ENCODE measurements at regions not wholly inside any gene's neighbourhood (a gene's known extent, or its start where the extent isn't known, plus 50 kb on each side); places are given as distances from the start of the nearest gene placed in this dataset.

DNA sequence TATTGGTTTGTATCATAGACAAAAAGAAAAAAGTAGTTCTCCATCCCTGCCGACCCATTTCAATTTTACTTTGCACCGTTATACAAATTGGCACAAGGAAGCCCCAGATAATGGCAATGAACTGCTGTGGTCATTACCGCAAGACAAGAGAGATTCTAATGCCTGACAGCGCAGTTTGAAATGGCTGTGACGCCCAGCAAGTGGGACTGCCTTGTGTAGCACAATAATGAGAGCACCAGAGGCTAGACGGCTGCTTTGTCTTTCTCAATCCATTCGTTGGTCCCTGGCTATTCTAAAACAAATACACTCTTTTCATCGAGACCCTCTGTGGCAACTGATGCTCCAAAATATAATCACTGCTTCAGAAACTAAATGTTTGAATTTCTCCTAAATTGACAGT, 192.4 kb upstream of the NEIL3 start:
- no peak for DNase-seq

DNA sequence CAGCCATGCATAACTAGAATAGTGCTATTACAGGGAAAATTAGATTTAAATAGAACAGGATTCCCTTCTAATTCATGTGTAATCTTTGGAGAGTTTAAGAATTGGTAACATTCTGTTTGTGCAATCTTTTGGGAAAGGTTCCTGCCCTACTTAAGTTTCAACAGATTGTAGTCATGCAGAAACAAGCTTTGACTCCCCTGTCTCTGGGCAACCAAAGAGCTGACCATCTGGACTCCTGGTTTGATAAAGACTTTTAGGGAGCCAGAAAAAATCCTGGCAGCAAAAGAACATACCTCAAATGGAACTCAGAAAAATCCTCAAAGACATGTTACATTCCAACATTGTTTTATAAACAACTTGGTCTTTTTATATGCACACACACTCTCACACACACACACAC, 191.1 kb upstream of the NEIL3 start:
- no peak for DNase-seq

DNA sequence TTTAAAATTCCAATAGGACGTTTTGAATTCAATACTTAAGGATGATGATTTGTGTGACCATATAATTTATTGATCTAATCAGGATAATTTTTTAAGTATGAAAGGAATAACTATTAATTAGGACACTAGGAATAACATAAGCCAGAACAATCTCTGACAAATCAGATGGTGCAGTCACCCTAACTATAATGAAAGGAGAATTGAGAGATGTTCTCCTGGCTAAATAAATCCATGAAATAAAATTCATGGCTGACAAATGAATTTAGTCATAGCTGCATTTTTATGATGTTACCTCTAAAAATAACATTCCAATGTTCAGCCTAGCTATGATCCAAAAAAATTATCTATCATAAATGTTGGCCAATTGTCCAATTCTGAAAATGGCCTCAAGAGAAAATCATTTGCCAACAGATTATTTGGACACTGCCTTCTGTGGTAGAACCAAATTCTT, 190.6 kb upstream of the NEIL3 start:
- DNase-seq: no peak

DNA sequence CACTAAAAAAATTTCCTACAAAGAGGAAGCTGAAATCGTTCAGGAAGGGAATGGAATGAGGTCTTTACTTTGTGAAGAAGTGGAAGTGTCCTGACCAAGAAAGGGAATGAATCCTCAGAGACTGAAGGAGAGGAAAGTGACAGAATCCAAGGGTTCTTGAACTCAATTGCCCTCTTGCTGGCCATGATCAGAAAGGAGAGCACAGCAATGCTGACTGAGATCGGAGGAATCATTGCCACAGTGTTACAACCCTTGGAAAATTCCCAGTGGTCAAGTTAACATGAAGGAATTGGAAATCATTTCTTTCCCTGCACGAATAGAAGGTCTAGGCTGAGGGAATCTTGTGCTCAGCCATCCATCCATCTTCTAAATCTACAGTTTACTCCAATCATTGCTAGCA, 190.0 kb upstream of the NEIL3 start:
- DNase-seq: no peak

DNA sequence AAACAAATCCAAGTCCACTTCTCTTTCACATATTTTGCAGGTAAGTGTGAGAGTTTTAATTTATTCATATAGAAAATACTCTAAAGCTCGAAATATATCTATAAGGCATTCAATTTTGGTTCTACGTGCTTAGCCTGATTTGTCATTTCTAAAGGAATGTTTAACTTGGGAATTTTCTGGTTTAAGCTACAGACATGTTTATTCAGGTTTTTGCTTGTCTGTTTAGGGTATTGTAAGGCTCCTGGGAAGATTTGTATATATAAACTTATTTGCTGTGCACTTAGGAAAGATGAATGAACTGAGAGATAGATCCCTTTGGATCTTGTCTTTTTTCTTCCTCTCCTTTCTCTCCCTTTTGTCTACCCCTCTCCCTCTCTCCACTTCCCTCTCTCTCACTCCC, 185.9 kb upstream of the NEIL3 start:
- no peak for DNase-seq

DNA sequence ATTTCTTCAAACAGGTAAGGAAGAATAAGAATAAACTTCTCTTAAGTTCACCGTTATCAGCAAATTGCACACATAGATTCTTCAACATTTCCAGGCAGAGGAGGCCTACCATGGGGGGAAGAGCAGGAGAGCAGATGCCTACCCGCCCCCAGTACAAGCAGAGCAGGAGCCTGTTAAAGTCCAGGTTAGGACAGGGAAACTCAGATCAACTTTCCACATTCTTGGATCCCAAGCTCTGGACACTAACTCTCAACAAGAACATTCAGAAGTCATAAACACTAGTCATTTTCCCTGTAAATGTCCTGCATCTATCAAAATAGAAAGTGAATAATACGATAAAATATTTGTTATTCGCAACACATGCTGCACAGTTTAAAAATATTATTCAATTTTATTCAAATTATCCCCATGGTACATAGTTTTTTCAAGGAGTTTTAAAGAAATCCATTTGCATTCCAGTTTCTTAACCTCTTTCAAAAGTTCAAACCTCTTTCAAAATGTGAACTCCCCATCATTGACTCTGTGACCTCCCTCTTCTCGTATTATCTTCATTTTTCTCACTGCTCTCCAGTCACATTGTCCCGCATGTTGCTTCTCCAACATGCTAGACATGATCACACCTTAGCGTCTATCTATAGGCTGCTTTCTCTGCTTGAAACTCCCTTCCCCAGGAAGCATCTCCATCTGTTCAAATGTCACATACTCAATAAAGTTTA, 185.2 kb upstream of the NEIL3 start:
- no peak for DNase-seq

DNA sequence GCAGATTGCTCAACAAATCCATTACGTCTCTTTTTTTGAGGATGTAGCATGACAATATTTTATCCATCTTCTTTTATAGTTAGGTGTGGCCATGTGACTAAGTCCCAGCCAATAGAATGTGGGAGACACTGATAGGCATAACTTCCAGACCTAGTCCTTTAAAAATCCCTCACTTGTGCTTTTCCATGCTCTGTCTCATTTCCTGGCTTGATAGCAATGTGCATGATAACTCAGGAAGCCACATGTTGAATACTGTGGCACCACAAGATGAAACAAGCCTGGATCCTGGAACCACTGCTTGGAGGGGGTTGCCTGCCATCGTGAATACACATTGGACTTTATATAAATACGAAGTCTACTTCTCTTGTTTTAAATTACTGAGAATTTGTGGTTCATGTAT, 184.0 kb upstream of the NEIL3 start:
- DNase-seq: no peak

DNA sequence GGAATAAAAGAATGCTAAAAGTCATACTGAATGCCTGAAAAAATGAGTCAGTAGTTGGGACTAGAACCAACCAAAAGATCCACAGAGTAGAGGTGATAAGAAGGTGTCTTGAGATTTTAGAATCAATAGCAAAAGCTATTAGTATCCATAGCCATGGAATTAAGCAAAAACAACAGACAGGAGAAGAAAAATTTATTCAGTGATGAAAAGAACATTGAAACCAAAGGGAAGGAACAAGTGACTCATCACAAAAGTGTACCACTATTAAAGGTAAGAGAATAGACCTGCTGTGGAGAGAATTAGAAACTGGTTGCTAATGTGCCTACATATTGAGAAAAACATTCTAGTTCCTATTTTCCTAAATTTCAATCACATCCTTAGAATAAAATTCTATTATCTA, 182.0 kb upstream of the NEIL3 start:
- DNase-seq: no peak

DNA sequence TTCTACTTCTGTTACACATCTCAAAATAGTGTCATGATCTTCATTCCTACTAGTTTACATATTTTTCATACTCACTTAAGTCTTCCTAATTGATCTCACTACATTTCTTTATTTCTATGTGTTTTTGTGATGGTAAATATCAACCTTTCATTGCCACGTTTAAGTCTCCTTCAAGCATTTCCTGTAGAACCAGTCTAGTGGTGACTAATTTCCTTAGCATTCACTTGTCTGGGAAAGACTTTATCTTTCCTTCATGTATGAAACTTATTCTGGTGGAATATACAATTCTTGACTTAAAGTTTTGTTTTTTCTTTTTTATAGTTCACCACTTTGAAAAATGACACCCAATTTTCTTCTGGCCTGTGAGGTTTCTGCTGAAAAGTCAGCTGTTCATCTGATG, 181.4 kb upstream of the NEIL3 start:
- DNase-seq: no peak

DNA sequence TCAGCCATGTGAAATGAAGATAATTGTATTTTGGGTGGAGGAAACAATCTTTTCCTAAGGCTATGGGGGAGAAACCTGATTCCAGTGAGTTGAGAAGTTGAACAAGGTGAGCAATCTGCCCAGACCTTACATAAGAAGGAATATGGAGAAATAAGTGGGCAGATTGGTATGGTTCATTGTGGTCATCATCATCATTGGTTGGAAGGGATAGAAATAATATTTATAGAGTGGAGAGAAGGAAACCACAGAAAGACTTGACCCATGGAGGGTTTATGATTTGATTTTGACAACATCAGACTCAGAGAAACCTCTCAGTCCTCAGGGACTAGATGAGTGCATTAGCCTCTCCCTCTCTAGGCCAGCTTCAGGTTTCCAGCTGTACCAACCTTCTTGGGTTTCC, 177.9 kb upstream of the NEIL3 start:
- no peak for DNase-seq

DNA sequence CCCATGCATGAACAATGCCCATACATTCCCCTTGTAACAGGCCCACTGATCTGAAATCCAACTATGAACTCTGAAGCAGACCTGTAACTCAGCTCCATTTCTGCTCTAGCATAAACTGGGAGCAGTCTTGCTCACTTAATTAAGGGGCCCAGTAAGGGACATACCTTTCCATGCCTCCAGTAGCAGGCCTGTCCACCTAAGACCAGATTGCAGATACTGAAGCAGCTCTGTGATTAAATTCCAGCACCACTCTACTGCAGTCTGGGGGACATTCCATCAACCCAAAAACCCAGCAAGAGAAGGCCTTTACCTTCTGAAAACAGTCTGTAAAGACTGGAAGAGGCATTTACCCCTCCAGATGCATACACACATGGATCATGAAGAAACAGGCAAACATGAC, 162.0 kb upstream of the NEIL3 start:
- DNase-seq: no peak

DNA sequence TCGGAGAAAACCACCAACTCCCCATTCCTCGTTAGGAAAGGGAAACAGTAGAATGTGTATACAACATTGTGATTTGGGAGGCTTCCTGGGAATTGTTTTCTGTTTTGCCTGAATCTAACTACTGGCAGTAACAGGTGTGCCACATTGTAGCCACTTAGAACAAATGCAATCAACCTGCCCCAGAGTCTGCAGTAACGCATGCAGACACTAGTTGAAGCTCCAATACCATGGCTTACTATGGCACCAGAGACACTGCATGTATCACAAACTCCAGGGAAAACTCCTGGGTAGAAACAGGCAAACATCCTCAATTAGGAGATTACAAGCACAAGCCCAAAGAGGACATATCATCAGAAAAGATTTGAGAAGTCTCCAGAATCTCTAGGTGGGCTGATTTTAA, 154.2 kb upstream of the NEIL3 start:
- DNase-seq: no peak

DNA sequence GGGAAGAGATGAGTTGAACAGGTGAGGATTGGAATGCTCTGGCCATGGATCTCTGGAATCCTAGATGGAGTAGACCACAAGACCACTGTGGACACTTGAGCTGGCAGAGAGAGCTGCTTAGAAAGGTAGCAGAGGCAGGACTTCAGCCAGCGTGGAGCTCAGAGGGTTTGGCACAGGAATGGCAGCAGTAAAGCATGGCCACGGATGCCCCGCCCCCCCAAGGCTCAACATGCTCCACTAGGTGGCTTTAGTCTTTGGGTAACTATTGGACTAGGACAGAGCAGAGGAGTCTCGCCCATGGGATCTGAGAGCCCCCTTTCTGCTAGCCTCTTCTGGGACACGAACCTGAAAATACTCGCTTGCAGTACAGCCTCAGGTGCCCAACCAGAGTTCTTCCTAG, 150.1 kb upstream of the NEIL3 start:
- no peak for DNase-seq

DNA sequence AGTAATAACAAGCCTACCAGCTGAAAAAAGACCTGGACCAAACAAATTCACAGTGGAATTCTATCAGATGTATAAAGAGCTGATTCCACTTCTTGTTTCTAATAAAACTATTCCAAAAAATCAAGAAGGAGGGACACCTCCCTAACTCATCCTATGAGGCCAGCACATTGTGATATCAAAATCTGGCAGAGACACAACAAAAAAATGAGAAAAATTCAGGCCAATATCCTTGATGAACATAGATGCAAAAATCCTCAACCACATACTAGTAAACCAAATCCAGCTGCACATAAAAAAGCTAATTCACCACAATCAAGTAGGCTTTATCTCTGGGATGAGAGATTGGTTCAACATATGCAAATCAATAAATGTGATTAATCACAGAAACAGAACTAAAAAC, 147.9 kb upstream of the NEIL3 start:
- DNase-seq: no peak

DNA sequence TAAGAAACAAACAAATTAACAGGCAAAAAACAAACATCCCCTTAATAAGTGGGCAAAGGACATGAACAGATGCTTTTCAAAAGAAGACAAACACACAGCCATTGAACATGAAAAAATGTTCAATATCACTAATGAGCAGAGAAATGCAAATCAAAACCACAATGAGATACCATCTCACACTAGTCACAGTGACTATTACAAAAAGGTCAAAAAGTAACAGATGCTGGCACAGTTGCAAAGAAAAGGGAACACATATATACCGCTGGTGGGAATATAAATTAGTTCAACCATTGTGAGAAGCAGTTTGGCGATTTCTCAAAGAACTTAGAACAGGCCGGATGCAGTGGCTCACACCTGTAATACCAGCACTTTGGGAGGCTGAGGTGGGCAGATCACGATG, 146.1 kb upstream of the NEIL3 start:
- no peak for DNase-seq

DNA sequence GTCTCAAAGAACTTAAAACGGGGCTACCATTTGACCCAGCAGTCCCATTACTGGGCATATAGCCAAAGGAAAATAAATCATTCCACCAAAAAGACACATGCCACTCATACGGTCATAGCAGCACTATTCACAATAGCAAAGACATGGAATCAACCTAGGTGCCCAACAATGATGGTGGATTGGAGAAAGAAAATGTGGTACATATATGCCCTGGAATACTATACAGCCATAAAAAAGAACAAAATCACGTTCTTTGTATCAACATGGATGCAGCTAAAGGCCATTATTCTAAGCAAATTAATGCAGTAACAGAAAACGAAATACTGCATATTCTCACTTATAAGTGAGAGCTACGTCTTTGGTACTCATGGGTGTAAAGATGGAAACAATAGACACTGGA, 138.1 kb upstream of the NEIL3 start:
- DNase-seq: no peak

DNA sequence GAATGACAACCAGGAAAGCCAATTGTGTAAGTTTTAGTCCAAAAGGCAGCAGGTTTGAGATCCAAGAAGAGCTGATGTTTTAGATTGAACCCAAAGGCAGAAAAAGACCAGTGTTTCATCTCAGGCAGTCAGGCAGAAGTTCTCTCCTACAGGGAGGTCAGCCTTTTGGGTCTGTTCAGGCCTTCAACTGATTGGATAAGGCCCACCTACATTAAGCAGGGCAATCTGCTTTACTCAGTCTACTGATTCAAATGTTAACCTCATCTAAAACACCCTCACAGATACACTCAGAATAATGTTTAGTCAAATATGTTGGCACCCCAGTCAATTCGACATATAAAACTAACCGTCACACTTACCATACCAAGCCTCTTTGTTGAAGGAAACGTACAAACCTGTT, 134.2 kb upstream of the NEIL3 start:
- no peak for DNase-seq

DNA sequence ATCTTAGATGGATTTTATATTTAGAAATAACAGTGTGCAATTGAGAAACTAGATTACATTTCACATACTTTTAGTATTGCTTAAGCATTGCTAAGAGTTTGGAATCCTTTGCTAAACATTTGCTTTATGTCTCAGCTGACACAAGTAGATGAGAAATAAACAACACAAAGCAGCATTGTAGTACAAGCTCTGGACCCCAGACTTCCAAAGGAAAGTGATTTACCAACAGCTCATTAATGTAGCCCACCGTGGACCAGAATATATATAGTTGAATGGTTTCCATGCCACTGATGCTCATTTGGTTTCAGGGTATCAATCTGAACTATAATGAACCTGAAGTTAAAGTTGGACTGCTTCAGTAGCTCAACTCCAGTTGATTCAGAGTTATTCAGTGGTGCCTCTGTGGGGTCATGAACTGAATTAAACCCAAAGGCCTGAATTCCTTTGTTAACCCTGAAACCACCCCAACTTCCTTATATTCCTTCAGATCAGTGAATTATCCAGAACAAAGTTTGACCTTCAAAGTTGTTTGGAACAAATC, 132.1 kb upstream of the NEIL3 start:
- DNase-seq: no peak

DNA sequence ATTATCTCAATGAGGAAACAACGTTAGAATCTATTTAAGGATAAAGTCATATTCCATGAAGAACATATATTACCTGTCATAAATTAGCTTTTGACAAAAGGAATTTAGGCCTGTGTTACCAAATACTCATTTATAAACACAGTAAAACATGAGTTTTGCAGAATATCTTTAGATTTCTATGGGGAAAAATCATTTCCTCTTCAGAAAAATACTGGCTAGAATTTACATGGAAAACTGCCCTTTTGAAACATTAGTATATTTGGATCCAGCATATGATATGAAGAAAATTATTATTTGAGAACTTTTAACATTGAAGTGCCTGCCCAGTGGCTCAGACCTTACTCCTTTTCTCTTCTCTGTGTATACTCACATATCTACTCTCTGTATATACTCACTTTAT, 131.4 kb upstream of the NEIL3 start:
- DNase-seq: no peak

DNA sequence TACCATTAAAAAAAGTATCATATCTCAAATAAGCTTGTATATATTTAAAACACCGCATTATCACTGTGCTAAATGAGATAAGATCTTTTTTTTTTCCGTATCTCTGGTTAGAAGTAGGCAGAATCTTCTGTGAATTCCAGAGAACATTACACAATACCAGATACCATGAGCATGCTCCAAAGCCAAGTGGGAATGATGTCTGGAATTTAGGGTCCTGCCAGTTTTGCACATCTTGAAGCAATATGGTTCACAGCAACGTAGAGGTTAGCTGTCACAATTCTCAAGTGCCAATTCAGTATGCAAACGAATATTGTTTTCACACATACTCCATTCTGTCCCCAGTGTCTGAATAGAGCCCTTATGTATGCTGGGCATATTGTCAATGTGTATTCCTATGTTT, 127.5 kb upstream of the NEIL3 start:
- no peak for DNase-seq

DNA sequence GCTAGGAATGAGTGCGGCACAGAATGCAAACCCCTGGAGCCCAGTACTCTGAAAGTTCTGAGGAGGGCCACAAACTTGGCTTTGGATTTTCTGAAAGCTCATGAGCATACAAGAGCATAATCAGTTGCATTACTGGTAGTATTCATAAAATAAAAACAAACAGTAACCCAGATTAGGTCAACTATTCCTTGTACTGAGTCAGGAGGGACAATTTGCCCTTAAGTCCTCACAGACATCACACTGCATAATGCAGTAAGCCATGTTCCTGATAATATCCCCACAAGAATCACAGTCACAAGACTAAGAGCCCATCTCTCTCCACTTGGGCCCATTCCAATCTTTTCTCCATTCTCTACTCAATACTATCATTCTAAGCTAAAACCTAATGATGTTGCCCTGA, 126.9 kb upstream of the NEIL3 start:
- no peak for DNase-seq

DNA sequence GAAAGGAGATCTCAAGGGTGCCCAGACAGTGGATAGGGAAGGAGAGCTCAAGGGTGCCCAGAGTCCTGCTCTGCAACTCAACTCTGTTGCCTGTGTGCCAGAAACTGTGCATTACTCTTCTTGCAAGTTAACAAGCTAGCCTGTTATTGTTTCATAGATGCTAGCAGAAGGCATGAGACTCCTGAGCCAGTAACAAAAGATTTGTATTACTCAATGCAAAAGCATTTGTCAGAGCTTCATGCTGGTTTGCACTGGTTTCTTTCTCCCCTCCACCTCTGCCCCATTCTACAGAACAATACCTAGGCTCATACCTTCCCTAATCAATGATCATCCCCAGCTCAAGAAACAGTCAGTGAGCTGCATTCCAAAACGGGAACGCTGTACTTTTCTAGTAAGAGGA, 124.5 kb upstream of the NEIL3 start:
- DNase-seq: no peak

DNA sequence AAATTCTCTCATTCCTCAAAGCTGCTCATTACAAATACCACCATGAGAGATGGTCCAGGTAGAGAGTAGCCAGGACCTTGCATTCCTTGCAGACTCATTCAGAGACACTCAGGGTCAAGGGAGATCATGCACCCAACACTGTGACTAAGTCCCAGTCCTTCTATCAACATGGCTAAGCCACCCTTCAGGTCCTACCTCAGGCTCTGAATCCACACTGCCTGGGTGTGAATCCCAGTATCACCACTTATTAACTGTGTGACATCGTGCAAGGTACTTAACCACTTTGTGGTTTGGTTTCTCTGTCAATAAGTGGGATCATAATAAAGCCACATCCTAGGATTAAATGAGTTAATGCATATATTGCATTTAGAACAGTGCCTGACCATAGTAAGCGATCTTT, 124.1 kb upstream of the NEIL3 start:
- DNase-seq: no peak

DNA sequence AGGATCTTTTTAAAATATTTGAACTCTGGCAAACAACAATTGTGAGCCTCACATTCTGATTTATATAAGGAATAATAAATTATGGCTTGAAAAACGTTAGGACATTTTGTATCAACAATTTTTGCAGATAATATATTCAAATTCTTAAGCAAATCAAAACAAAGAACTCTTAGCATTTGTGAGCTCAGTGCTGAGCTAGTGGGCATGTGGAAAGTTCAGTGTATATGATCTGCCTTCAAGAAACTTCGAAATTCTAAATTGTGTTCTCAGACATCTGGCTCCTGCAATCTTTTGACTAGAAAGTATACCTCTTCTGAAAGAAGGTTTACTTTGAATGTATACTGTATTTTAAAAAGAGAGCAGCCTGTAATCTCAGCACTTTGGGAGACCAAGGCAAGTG, 122.3 kb upstream of the NEIL3 start:
- DNase-seq: no peak

DNA sequence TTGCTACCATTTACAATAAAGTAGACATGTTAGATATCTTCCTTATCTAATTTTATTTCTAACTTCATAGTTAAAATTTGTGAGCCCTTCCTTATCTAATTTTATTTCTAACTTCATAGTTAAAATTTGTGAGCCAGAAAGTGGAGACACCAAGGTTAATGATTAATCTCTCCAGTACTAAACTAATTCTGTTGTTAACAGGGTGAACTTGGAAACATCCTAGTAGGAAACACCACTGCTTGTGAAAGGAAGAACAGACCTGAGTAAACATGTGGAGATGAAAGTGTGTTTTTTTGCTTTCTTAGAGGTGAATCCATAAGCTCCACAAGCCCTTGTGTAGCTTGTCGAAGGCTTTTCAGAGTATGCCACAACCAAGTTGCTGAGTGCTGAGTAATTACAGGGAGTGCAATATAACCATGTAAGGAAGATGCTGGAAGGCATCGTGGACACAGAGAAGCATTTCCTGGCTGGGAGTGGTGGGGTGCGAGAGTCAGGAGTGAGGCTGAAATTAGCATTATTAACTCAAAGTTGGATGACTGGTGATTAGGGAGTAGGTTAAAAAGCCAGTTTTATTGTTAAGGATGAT, 118.6 kb upstream of the NEIL3 start:
- DNase-seq: no peak

All from T-helper 1 cell (primary cell).